Pancreas (tissue), 10 donors: ENCODE measurements at regions not wholly inside any gene's neighbourhood (a gene's known extent, or its start where the extent isn't known, plus 50 kb on each side); places are given as distances from the start of the nearest gene placed in this dataset.

Experiments
- ATAC-seq, 4 donors: fragments of 200-7000 bp; cut with Tn5 transposase; one replicate each; pipeline versions ENCODE4 v1.8.0 to v1.9.1; 2020; ENCODE audit warnings: mild to moderate bottlenecking in 4 of 4, moderate library complexity in 4 of 4
- DNase-seq, 6 donors: peaks; one replicate each; pipeline ENCODE4 v3.0.0-alpha.2; 2020
- FAIRE-seq: peaks from 2 replicates; lab custom pipeline; 2012; peaks lifted over from hg19 to GRCh38; lab: Jason Lieb, UNC
- H3K27ac ChIP-seq, 4 donors: fragments of 200-600 bp; sonication (generic); 1 replicate in 3 of 4; 2 replicates in 1 of 4; pipeline versions ENCODE4 v1.5.0 to v1.8.0; 2020
- H3K27me3 ChIP-seq, 4 donors: fragments of 200-600 bp; one replicate each; pipeline ENCODE4 v1.8.0; 2021
- H3K36me3 ChIP-seq, 3 donors: fragments of 200-600 bp; sonication (generic) in 1 of 3; one replicate each; pipeline versions ENCODE4 v1.5.0 to v1.8.0; 2020 to 2021
- H3K4me1 ChIP-seq, 3 donors: fragments of 200-600 bp; one replicate each; pipeline ENCODE4 v1.8.0; 2021
- H3K4me3 ChIP-seq, 4 donors: fragments of 200-600 bp; sonication (generic) in 2 of 4; one replicate each; pipeline versions ENCODE4 v1.5.0 to v1.8.0; 2020 to 2021
- H3K9me3 ChIP-seq, 4 donors: fragments of 200-600 bp; one replicate each; pipeline ENCODE4 v1.8.0; 2021
- CTCF ChIP-seq, 4 donors: fragments of 200-600 bp; sonication (generic) in 3 of 4; IDR thresholded peaks; one replicate each; pipeline versions ENCODE4 v1.5.0 to v1.8.0; 2021; ENCODE audit warnings: antibody characterized with exemption in 4 of 4
- WGBS, 2 donors: extraction: QIAGEN DNeasy Blood & Tissue Kit; methylation state at CpG; one replicate each; pipeline ENCODE4 v1.1.7; 2013; 5-methylcytosine and 5-hydroxymethylcytosine counted together
- intact Hi-C, 3 donors: fragments of 100-400 bp; cut with DNase I; formaldehyde crosslinking; loops; one replicate each; pipeline versions ENCODE4 v1.11.1 to v1.14.2; 2022
- donor health status: healthy with polysubstance abuse.
- donor health status: DM: no; HTN: no; CAD: no; lungs with moderate emphysema.
- donor health status: DM: no; HTN: no; CAD: no.
- donor health status: control.
- donor health status: control.
- donor health status: Bipolar disorder and iron deficiency.
- donor health status: DM: yes; HTN: yes; CAD: no.
- donor health status: DM: no; HTN: no; CAD: no.
- donor health status: DM: no; HTN: no; CAD: no.
- donor health status: DM: yes; HTN: yes; CAD: no.

GRCh38 chr9:749716-750115, 91.8 kb upstream of the DMRT1 start:
- 79 to 82% methylated on average over 5 of the region's 5 CpGs for WGBS, 2 donors

GRCh38 chr9:750249-750967, 91.1 kb upstream of the DMRT1 start:
- TF ChIP-seq CTCF (IDR thresholded peaks at IDR 0.05), result no peak
- Histone ChIP-seq H3K36me3 (no peaks in the 10 kb centered on the region), H3K4me1 (peaks cover 6 to 22% (median 18%) of the 10 kb centered on the region in 3 donors), H3K27ac (no peak overlapping the region), H3K4me3 (no peak overlapping the region), H3K9me3 (no peaks in the 10 kb centered on the region), H3K27me3 (no peaks in the 10 kb centered on the region)
- FAIRE-seq (no peak), ATAC-seq (no peak), DNase-seq (no peak)
- intact Hi-C loops, result no loop called here
- 69 to 91% methylated on average over 7 of the region's 7 CpGs for WGBS, 2 donors

More at GRCh38 chr9:749716-750115, 91.8 kb upstream of the DMRT1 start:
- Histone ChIP-seq H3K4me3 (no peak overlapping the region), H3K4me1 (peaks cover 11 to 27% (median 21%) of the 10 kb centered on the region in 3 donors), H3K36me3 (no peaks in the 10 kb centered on the region), H3K27me3 (no peaks in the 10 kb centered on the region), H3K9me3 (no peaks in the 10 kb centered on the region), H3K27ac (no peak overlapping the region)
- TF ChIP-seq CTCF (IDR thresholded peaks at IDR 0.05), result no peak
- intact Hi-C loops, result no loop called here
- no peak for ATAC-seq
- no peak for DNase-seq
- no peak for FAIRE-seq

GRCh38 chr9:751137-752051, 90.1 kb upstream of the DMRT1 start:
- no peak for ATAC-seq

GRCh38 chr9:752201-752600, 89.3 kb upstream of the DMRT1 start:
- no peak for FAIRE-seq
- no peak for DNase-seq
- WGBS, 2 donors, result 87 to 94% methylated on average over 5 of the region's 5 CpGs
- intact Hi-C loops, result no loop called here
- H3K36me3 ChIP-seq, result no peaks in the 10 kb centered on the region
- H3K27me3 ChIP-seq, result no peaks in the 10 kb centered on the region
- no peak overlapping the region for H3K27ac ChIP-seq
- no peak overlapping the region for H3K4me3 ChIP-seq
- H3K4me1 ChIP-seq, result peaks cover under 1 to 6% (median 3%) of the 10 kb centered on the region in 3 donors
- no peak for ATAC-seq
- no peaks in the 10 kb centered on the region for H3K9me3 ChIP-seq
- TF ChIP-seq CTCF (IDR thresholded peaks at IDR 0.05), result no peak

More at GRCh38 chr9:751137-752051, 90.1 kb upstream of the DMRT1 start:
- peaks cover 6 to 12% (median 8%) of the 10 kb centered on the region in 3 donors for H3K4me1 ChIP-seq
- no peak for TF ChIP-seq CTCF (IDR thresholded peaks at IDR 0.05)
- H3K9me3 ChIP-seq, result no peaks in the 10 kb centered on the region
- DNase-seq (no peak), FAIRE-seq (no peak)
- H3K27ac ChIP-seq, result no peak overlapping the region
- no peak overlapping the region for H3K4me3 ChIP-seq
- no peaks in the 10 kb centered on the region for H3K27me3 ChIP-seq
- intact Hi-C loops, result no loop called here
- no peaks in the 10 kb centered on the region for H3K36me3 ChIP-seq
- WGBS, 2 donors, result 50 to 64% methylated on average over 14 of the region's 14 CpGs
